SH-SY5Y (cell line): ENCODE measurements at regions not wholly inside any gene's neighbourhood (a gene's known extent, or its start where the extent isn't known, plus 50 kb on each side); places are given as distances from the start of the nearest gene placed in this dataset.

Experiments used
- GATA2 ChIP-seq: IDR thresholded peaks from 2 replicates; pipeline ENCODE4 v1.6.1; 2011; ENCODE audit warnings: mild to moderate bottlenecking, low read depth, low read length
- GATA3 ChIP-seq: IDR thresholded peaks from 2 replicates; pipeline ENCODE4 v1.6.1; 2011; ENCODE audit warnings: low read depth, mild to moderate bottlenecking, low read length, moderate library complexity

DNA sequence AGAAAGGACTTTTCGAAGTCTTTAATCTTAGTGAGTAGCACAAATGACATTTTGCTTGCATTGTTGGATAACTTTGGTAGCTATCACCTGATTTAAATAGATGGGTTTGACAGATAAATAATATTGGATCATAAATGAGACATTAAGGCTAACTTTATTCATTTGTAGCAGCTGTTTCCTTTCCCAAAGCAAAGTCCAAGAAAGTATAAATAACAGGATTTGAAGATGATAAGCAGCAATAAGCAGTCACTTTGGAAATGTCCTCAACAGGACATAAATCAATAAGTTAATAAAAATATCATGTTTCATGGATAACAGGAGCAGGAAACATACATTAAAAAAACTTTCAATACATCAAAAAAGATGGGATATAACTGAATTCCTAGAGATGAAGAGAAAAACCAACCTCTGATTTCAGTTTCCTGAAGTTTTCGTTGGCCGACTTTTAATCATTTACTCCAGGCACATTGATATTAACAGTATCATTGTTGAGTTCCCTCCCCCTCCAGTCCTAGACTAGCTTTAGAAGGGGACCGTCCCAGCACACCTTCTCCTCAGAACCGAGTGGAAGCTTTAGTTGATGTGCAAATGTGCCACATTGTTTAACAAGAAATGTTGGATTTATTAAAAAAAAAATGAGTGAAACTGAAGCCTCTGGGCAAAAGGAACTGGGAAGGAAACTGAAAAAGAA lies 169.9 kb upstream of the AGA start:
- TF ChIP-seq GATA3 (no peak), GATA2 (no peak)

DNA sequence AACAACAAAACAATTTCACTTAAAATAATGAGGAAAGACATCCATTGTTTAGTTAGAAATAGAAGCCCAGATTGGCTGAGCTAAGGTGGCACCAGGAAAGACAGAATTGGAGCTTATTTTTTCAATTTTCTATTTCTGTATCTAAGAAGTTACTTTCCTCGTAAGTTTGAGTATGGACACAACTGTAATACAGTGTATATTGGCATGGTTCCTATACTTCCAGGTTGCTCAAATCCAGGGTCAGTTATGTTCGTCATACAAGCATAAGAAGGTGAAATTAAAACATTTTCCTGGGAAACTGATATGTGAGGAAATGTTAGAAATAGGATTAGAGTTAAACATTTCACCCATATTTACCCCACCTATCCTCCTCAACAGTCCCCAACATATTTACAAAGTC lies 170.4 kb upstream of the AGA start:
- TF ChIP-seq GATA2 (no peak), GATA3 (no peak)

DNA sequence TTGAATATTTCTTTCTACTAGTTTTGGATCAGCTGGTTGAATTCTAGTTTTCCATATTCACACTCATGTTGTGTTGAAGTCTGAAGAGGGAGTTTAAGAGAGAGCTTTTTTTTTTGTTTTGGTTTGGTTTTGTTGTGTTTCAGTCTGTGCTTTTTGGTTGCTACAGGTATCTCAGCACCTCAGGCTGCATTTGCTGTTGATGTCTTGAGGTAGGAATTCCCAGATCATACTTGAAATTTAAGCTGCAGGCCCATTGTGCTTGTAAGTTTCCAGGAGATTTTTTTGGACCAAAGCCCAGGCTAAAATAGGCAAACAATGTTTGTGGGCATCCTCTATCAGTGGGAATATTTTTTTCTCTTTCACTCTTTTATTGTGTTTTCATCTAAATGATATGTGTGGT lies 190.2 kb upstream of the AGA start:
- TF ChIP-seq GATA2 (no peak), GATA3 (no peak)

DNA sequence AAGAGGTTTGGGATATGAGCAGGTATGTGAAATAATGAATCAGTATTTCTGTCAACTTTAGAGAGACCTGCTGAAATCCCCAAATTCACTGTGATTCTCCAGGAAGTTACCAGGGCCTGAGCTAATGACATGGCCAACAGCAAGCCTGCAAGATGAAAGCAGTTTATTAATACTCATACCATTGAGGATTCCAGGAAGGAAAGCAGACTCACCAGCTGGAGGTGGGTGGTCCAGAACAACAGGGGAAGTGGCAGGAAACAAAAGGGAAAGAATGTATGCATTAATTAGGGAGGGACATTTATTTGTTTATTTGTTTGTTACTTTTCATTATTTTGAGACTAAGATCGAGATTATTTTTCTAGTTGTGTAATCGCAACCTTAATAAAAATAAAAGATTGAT lies 196.6 kb upstream of the AGA start:
- TF ChIP-seq GATA2 (no peak), GATA3 (no peak)

DNA sequence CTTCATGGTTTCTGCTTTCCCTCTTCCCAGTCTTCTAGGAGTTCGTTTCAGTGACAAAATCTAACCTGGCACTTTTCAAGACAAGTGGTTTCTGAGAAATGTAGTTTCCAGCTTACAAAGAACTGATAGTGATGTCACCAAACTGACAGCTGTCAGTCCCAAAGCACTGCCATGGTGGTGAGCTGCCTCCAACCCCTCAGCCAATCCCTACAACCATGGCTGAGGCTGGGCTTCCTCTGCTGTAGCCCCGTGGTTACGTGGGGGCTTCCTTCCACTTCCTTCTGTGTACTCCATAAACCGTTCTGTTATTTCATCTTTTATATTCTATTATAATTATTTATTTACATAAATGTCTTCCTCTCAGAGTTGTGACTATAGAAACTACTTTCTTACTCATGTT lies 198.6 kb upstream of the AGA start:
- TF ChIP-seq GATA3 (no peak), GATA2 (no peak)

DNA sequence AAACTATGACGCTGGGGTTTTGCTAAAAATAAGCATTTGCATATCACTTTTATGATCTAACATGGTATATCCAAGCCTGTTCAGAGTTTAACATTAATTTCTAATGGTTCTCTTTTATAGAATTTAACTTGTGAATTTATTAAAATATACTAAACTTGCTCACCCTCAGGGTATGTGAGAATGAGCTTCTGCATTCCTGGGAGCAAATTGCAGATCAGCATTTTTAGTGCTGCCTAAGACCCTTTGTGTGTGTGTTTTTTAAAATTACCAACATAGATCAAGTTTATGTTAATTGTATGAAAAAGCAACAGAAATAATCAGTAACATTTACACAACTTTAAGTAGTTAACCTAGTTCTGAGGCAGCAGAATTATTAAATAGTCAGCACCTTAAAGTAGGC lies 218.0 kb upstream of the AGA start:
- no peak for TF ChIP-seq GATA2

DNA sequence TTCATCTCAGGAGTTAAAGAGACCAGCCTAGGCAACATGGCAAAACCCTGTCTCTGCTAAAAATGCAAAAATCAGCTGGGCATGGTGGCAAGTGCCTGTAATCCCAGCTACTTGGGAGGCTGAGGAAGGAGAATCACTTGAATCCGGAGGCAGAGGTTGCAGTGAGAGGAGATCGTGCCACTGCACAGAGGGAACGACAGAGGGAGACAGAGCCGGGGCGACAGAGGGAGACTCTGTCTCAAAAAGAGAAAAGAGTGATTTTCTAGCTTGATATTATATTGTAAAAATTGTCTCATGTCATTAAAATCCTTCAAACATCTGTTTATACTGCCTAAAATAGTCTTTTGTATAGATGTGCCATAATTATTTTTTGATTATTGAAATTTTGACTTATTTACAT lies 225.4 kb upstream of the AGA start:
- no peak for TF ChIP-seq GATA3
- no peak for TF ChIP-seq GATA2

DNA sequence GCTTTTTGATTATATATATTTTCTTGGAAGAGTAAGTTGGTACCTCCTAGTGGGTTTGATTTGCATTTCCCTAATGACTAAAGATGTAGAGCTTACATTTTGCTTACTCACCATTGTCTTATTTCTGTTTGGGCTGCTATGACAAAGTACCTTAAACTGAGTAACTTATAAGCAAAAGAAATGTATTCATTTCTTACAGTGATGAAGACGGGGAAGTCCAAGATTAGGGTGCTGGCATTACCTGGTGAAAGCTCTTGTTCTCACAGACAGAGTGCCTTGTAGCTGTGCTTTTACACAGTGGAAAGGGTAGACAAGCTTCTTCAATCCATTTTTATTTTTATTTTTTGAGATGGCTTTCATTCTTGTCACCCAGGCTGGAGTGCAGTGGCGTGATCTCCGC lies 229.2 kb upstream of the AGA start:
- TF ChIP-seq GATA2 (no peak), GATA3 (no peak)

DNA sequence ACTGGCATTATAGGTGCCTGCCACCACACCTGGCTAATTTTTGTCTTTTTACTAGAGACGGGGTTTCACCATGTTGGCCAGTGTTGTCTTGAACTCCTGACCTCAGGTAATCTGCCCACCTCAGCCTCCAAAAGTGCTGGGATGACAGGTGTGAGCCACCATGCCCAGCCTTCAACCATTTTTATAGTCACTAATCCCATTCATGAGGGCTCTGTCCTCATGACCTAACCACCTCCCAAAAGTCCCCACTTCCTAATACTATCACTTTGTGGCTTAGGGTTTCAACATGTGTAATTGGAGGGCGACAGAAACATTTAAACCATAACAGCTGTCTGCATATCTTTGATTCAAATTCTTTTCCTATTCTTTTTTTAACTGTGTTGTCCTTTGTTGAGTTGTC lies 229.6 kb upstream of the AGA start:
- TF ChIP-seq GATA2, result no peak

DNA sequence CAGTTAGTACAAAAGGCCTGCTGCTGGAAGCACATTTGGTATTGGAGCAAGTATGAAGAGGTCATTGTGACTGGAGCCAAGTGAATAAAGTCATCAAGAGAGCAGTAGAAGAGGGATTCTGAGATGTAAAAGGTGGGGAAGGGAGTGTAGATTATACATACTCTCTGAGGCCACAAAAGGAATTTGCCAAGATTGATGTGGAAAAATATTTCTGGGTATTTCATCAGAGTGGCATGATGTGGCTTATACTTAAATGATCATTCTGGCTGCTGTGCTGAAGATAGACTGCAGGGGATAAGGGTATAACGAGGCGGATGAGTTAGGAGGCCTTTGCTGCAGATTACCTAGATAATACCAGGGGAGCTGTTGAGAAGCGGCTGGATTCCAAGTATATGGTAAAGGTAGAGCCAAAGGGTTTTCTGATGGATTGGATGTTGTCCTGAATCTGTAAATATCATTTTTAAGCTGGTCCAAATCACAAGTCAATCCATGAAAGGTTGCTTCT lies 231.8 kb upstream of the AGA start:
- TF ChIP-seq GATA2 (no peak), GATA3 (no peak)

DNA sequence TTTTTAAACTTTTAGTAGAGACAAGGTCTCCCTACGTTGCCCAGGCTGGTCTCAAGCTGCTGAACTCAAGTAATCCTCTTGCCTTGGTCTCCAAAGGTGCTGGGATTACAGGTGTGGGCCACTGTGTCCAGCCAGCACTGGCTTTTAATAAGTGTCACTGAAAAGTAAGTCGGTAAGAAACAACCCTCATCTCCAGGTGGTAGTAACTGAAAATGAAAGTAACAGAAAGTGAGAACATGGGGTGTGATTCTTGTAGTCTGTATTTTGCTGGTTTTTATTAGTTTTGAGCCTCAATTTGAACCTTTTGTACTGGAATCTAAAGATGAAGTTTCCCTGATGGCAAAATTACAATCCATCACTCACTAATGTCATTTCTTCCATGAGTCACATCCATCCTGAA lies 238.1 kb upstream of the AGA start:
- TF ChIP-seq GATA2, result no peak
- TF ChIP-seq GATA3, result no peak

DNA sequence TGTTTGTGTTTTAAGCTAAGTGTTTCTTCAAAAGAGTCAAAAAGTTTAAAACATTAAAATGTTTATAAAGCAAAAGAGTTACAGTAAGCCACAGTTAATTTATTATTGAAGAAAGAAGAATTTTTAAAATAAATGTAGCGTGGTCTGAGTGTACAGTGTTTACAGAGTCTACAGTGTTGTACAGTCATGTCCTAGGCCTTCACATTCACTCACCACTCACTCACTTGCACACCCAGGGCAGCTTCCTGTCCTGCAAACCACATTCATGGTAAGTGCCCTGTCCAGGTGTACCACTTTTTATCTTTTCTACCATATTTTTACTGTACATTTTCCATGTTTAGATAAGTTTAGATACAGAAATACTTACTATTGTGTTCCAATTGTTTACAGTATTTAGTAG lies 239.7 kb upstream of the AGA start:
- no peak for TF ChIP-seq GATA2

DNA sequence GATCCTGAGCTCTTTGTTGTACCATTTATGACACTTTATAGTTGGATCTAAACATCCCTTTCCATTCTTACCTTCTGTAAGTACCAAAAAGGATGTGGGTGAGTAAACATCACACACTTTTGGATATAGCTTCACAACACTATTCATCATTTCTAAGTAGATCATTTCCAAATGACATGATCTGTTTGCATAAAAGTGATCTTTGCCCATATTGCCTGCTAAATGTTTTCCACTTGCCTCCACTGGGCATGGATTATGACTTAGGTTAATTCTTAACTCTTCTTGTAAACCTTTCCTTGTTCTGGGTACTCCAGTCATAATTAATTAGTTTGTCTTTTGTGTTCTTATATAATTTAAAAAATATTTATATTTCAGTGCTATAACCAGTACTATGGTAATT lies 244.9 kb upstream of the AGA start:
- TF ChIP-seq GATA3 (no peak), GATA2 (no peak)

DNA sequence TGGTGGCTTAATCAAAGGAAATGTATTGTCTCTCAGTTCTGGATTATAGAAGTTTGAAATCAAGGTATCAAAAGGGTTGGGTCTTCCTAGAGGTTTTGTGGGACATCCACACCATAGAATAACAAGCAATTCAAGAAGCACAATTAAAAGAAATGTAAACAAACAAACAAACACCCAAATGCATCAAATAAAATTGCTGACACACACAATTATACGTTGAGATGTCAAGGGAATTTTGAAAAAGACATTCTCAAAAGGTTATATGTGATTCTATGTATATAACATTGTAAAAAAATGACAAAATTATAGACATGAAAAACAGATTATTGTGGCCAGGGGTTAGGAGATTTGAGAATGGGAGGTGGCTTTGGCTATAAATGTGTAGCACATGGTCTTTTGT lies 250.7 kb upstream of the AGA start:
- TF ChIP-seq GATA3 (no peak), GATA2 (no peak)

DNA sequence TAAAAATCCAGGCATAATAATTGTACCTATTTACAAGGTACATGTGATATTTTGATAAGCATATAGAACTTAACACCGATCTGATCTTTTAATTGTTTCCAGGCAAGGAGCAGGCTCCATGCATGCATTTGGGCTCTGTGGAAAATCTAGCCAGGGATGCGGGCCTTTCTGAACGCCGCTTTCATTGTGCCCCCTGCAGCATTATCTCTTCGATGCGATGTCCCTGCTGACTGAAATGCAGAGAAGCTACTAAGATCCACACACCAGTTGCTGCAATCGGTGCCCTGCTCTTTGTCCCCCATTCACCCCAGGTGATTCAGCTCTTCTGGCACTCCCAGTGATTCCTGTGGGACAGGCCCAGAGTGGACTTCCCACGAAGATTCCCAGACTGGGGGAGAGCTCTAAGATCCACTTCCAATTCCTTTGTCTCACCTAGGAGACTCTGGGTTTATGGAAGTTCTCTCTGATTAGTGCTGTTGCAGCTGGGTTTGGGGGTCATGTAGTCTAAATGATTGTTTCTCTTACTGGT lies 254.3 kb upstream of the AGA start:
- TF ChIP-seq GATA3, result no peak
- no peak for TF ChIP-seq GATA2
